Stomach smooth muscle (tissue), 2 donors: ENCODE measurements at regions not wholly inside any gene's neighbourhood (a gene's known extent, or its start where the extent isn't known, plus 50 kb on each side); places are given as distances from the start of the nearest gene placed in this dataset.

Experiments used
- H3K27ac ChIP-seq: one replicate; pipeline ENCODE4 v1.7.0; 2013; ENCODE audit warnings: mild to moderate bottlenecking, low read length, inconsistent platforms
- H3K27me3 ChIP-seq, 2 donors: one replicate each; pipeline ENCODE4 v1.7.0; 2013; ENCODE audit warnings: low read length in 2 of 2; ENCODE audit not compliant: insufficient read depth in 2 of 2, control insufficient read depth in 1 of 2
- H3K36me3 ChIP-seq, 2 donors: one replicate each; pipeline ENCODE4 v1.7.0; 2013; ENCODE audit warnings: low read length in 2 of 2; ENCODE audit not compliant: control insufficient read depth in 2 of 2, insufficient read depth in 2 of 2
- H3K4me1 ChIP-seq: one replicate; pipeline ENCODE4 v1.7.0; 2013; ENCODE audit warnings: low read length; ENCODE audit not compliant: control insufficient read depth, insufficient read depth
- H3K4me3 ChIP-seq, 2 donors: one replicate each; pipeline ENCODE4 v1.7.0; 2013; ENCODE audit warnings: low read length in 2 of 2
- H3K9ac ChIP-seq, 2 donors: one replicate each; pipeline ENCODE4 v1.7.0; 2013; ENCODE audit warnings: low read length in 2 of 2, mild to moderate bottlenecking in 1 of 2
- H3K9me3 ChIP-seq, 2 donors: one replicate each; pipeline ENCODE4 v1.7.0; 2013; ENCODE audit warnings: low read length in 2 of 2; ENCODE audit not compliant: control insufficient read depth in 2 of 2
- donor health status: healthy.
- donor health status: Pancreatic carcinoma.

DNA sequence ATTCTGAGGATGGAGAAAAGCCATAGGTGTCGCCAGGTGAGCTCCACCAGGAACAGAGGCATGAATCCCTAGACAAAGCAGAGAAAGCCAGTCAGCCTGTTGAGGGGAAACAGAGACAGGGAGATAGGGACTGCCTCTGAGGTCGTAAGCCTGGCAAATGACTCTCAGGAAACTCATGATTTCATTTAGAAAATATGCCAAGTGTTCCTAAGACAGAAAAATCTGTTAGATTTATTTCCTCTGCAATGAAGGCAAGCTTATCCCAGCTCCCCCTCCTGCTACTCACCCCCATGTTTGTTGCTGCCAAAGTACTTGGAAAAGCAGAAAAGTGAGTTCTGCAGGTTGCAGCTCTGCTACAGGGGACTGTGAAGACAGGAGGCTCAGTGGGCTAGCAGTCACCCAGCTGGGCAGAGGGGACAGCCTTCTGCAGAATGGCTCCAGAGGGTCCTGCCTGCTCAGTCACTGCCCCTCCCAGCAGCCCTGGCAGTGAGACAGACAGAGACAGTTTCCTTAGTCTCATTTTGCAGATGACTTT lies 184.3 kb downstream of the ADRA2A start:
- H3K9ac ChIP-seq: no peak overlapping the region

DNA sequence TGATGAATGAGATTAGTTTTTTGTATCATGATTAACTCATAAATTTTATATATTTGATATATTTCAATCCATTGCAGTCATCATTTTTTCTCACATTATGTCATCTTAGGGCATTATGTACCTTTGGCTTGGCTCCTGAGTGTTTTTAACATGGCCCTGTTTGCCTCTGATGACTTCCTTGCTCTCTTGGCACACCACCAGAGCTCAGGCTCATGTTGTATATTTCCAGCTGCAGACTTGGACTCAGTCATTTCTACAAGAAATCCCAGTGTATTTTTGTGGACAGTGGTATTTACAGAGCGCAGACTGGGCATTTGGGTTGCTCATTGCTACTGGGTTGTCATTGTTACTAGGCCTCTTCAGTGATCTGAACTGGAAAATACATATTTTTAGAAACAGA lies 188.5 kb downstream of the ADRA2A start:
- no peak overlapping the region for H3K27ac ChIP-seq
- peaks cover 2% of the 10 kb centered on the region for H3K4me1 ChIP-seq
- H3K36me3 ChIP-seq: no peaks in the 10 kb centered on the region
- H3K27me3 ChIP-seq: no peaks in the 10 kb centered on the region
- no peaks in the 10 kb centered on the region for H3K9me3 ChIP-seq
- H3K4me3 ChIP-seq: no peak overlapping the region
- no peak overlapping the region for H3K9ac ChIP-seq

More for the DNA sequence above, 184.3 kb downstream of the ADRA2A start:
- Histone ChIP-seq H3K4me1 (peaks cover 2% of the 10 kb centered on the region), H3K36me3 (no peaks in the 10 kb centered on the region), H3K27ac (no peak overlapping the region), H3K4me3 (no peak overlapping the region), H3K27me3 (no peaks in the 10 kb centered on the region), H3K9me3 (no peaks in the 10 kb centered on the region)

DNA sequence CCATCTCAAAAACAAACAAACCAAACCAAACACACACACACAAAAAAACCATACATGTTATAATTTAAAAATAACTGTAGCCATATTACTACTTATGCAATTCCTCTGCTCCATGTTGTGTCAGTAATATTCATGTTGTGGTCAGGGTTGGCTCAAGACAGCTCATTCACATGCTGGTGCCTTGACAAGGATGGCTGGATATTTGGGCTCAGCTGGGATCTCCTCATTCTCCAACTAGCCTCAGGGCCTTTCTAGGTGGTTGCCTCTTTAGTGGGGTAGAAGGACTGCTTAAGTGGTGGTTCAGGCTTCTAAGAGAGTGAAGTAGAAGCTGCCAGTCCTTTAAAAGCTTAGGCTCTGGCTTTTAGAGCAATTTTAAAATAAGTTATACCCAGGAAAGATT lies 189.3 kb downstream of the ADRA2A start:
- Histone ChIP-seq H3K4me3 (no peak overlapping the region), H3K4me1 (no peaks in the 10 kb centered on the region), H3K27ac (no peak overlapping the region), H3K9ac (no peak overlapping the region), H3K36me3 (no peaks in the 10 kb centered on the region), H3K27me3 (no peaks in the 10 kb centered on the region), H3K9me3 (no peaks in the 10 kb centered on the region)

DNA sequence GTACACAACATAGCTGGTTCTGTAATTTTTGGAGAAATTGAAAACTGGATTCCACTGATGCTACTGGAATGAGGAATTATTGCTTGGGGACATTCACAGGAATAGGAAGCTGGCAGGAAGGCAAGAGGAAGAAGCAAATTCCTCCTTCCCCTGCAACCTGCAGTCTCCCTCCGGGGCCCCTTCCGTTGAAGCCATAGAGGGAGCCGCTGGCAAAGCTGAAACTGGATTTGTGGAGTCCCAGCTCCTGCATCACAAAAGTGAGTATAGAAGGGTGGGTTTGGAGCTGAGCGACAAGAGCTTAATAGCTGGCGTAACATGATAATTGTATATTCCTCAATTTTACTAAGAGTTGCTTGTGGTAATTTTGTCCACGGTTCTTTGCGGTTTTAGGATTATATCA lies 190.8 kb downstream of the ADRA2A start:
- Histone ChIP-seq H3K4me3 (no peak overlapping the region), H3K36me3 (no peaks in the 10 kb centered on the region), H3K27ac (no peak overlapping the region), H3K4me1 (no peaks in the 10 kb centered on the region), H3K9ac (no peak overlapping the region), H3K9me3 (no peaks in the 10 kb centered on the region), H3K27me3 (no peaks in the 10 kb centered on the region)

DNA sequence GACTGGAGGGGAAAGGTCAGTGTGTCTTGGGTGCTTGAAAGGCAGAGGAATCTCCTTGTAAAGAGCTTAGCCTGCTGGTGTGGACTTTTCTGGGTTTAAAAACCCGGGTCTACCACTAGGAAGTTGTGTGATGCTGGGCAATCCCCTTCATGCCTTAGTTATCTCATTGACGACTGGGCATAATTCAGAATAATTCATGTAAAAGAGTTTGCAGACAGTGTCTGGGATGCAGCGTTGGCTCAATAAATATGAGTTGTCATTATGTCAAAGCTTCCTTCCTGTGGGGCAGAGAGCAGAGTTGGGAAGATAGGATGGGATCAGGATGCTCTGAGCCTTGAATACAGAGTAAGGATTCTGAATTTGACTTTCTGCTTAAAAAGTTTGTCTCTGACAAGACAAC lies 196.4 kb downstream of the ADRA2A start:
- no peak overlapping the region for H3K4me3 ChIP-seq
- H3K27ac ChIP-seq: no peak overlapping the region
- H3K9ac ChIP-seq: no peak overlapping the region
- H3K9me3 ChIP-seq: no peaks in the 10 kb centered on the region
- no peaks in the 10 kb centered on the region for H3K36me3 ChIP-seq
- no peaks in the 10 kb centered on the region for H3K4me1 ChIP-seq
- no peaks in the 10 kb centered on the region for H3K27me3 ChIP-seq

DNA sequence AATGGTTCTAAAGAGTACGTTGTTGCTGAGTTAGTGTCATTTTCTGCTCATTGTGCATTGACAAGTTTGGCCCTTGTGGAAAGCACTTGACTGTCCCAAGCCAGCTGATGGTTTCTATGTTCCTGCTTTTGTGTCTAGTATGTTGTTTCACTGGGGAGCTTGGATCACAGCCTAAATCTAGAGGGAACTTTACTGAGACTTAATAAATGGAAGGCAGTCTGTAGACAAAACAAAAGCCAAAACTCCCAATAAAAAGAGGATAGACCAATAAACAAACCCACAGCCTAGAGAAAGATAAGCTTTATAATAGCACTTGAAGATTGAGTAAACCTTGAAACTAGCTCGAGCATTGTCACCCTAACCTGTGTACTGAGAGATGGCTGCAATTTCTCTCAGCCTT lies 196.8 kb downstream of the ADRA2A start:
- Histone ChIP-seq H3K4me3 (no peak overlapping the region), H3K9ac (no peak overlapping the region), H3K9me3 (peaks cover 0 to 2% of the 10 kb centered on the region in 2 donors), H3K27me3 (no peaks in the 10 kb centered on the region), H3K4me1 (no peaks in the 10 kb centered on the region), H3K27ac (no peak overlapping the region), H3K36me3 (no peaks in the 10 kb centered on the region)

DNA sequence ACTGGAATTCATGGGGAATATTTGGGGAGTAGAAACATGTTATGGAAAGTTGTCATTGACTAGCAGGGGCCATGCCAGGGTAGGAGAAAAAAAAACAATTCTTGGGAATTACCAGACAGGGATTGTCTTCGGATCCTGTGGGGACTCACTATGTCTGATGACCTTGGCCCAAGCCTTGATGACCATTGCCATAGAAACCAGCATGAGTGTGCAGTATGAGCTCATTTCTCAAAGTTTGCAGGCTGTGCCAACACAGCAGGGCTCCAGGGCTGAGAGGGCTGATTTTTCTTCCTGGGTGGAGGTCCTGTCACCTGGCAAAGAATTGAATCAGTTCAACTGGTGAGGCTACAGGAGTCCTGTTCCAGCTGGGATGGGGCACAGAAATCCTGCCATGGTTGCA lies 198.3 kb downstream of the ADRA2A start:
- no peaks in the 10 kb centered on the region for H3K36me3 ChIP-seq
- H3K27ac ChIP-seq: no peak overlapping the region
- H3K9ac ChIP-seq: no peak overlapping the region
- H3K9me3 ChIP-seq: peaks cover 0 to 2% of the 10 kb centered on the region in 2 donors
- H3K27me3 ChIP-seq: no peaks in the 10 kb centered on the region
- no peak overlapping the region for H3K4me3 ChIP-seq
- no peaks in the 10 kb centered on the region for H3K4me1 ChIP-seq

DNA sequence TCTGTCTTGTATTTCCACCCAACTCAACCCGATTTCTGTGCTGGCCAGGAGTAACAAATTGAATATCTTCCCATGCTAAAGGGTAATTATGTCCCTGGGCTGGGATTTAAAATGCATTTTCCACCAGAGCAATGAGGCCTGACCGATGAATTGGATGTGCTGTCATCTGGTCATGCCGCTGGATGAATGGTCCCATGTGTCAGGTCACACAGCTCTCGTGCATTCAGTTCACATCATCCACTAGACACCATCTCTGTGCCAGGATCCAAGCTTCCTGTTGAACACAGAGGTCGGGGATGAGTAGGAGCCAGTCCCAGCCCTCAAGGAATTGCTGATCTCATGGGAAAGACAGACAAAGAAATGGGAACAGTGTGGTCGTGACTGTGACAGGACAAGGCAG lies 200.8 kb downstream of the ADRA2A start:
- Histone ChIP-seq H3K4me1 (peaks cover 2% of the 10 kb centered on the region), H3K4me3 (no peak overlapping the region), H3K36me3 (no peaks in the 10 kb centered on the region), H3K9ac (no peak overlapping the region), H3K9me3 (peaks cover 0 to 2% of the 10 kb centered on the region in 2 donors), H3K27ac (no peak overlapping the region), H3K27me3 (no peaks in the 10 kb centered on the region)

DNA sequence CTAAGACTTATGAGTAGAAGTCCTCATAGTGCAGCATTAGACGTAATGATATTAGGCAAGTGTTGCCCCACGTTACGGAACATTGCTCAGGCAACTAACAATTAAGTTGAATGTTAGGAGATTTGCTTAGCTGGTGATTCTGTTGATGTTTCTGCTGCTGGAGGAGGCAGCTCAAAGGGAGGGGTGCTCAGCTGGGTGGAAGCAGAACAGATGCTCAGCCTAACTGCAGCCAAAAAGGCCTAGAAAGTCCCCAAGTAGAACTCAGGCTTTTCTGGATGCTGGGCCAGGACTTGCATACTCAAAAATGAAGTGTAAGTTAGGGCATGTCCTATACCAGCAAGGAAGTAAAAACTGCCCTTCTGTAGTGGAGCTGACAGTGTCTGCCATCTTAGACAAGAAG lies 201.4 kb downstream of the ADRA2A start:
- no peak overlapping the region for H3K4me3 ChIP-seq
- peaks cover 2% of the 10 kb centered on the region for H3K4me1 ChIP-seq
- no peak overlapping the region for H3K9ac ChIP-seq
- no peaks in the 10 kb centered on the region for H3K27me3 ChIP-seq
- no peak overlapping the region for H3K27ac ChIP-seq
- no peaks in the 10 kb centered on the region for H3K36me3 ChIP-seq
- peaks cover 0 to 2% of the 10 kb centered on the region in 2 donors for H3K9me3 ChIP-seq

DNA sequence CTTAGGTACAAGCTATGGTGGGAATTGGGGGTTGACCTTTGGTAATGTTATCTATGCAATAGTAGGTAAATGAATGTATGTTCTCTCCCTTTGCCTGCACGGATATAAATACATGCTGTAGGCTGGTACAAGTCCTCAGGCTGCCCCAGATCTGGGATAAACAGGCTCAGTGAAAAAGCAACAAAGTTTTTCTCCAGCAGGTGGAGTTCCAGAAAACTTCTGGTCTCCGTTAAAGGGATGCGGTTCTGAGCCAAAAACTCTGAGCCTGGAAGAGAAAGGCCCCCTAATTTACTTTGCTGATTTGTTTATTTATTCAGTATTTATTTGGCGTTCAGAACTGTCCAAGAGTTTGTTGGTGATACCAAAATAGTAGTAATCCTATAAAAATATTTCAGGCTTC lies 204.7 kb downstream of the ADRA2A start:
- Histone ChIP-seq H3K27me3 (no peaks in the 10 kb centered on the region), H3K9me3 (peaks cover 0 to 2% of the 10 kb centered on the region in 2 donors), H3K4me3 (no peak overlapping the region), H3K36me3 (no peaks in the 10 kb centered on the region), H3K9ac (no peak overlapping the region), H3K27ac (no peak overlapping the region), H3K4me1 (peaks cover 2% of the 10 kb centered on the region)

DNA sequence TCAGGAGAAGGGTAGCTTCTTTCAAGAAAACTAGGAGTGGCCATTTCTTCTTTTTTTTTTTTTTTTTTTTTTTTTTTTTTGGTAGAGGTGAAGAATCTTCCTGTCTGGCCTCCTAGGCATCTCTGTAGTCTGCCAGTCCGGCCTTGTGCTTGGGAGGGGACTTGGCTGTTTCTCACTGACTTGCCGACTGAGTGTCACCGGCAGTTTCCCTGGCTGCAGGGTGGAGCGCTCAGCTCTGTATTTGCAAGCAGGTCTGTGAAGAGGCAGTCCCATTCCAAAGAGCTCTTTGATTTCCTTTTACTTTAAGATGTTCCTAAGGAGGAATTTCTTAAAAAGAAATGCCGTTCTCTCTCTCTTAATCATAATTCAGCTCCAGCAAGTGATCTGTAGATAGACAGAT lies 212.6 kb downstream of the ADRA2A start:
- H3K27ac ChIP-seq: no peak overlapping the region
- no peaks in the 10 kb centered on the region for H3K36me3 ChIP-seq
- no peak overlapping the region for H3K4me3 ChIP-seq
- H3K9me3 ChIP-seq: no peaks in the 10 kb centered on the region
- H3K9ac ChIP-seq: no peak overlapping the region
- peaks cover 0 to 2% of the 10 kb centered on the region in 2 donors for H3K27me3 ChIP-seq
- no peaks in the 10 kb centered on the region for H3K4me1 ChIP-seq
